ENCODE measurements at regions not wholly inside any gene's neighbourhood (a gene's known extent, or its start where the extent isn't known, plus 50 kb on each side); places are given as distances from the start of the nearest gene placed in this dataset.

GRCh38 chr16:86707581-86707980 is 129.2 kb downstream of the FOXL1 start:
- TF ChIP-seq GATA2 (IDR thresholded peaks at IDR 0.05; ENCODE audit: low read depth, low read length) (no peak), GATA3 (IDR thresholded peaks at IDR 0.05; ENCODE audit: low read depth, low read length) (no peak)

- TF ChIP-seq GATA2 (IDR thresholded peaks at IDR 0.05; ENCODE audit: low read depth, low read length), result no peak
- no peak for TF ChIP-seq GATA3 (IDR thresholded peaks at IDR 0.05; ENCODE audit: low read depth, low read length)
Observed at GRCh38 chr16:86708431-86708830, 130.1 kb downstream of the FOXL1 start.

- no peak for TF ChIP-seq GATA2 (IDR thresholded peaks at IDR 0.05; ENCODE audit: low read depth, low read length)
- no peak for TF ChIP-seq GATA3 (IDR thresholded peaks at IDR 0.05; ENCODE audit: low read depth, low read length)
Observed at GRCh38 chr16:86709103-86709502, 130.8 kb downstream of the FOXL1 start.

- TF ChIP-seq GATA2 (IDR thresholded peaks at IDR 0.05; ENCODE audit: low read depth, low read length) (no peak), GATA3 (IDR thresholded peaks at IDR 0.05; ENCODE audit: low read depth, low read length) (no peak)
Observed at GRCh38 chr16:86709902-86710601, 131.7 kb downstream of the FOXL1 start.

- TF ChIP-seq GATA3 (IDR thresholded peaks at IDR 0.05; ENCODE audit: low read depth, low read length) (no peak), GATA2 (IDR thresholded peaks at IDR 0.05; ENCODE audit: low read depth, low read length) (no peak)
Observed at GRCh38 chr16:86710602-86710950, 132.2 kb downstream of the FOXL1 start.

GRCh38 chr16:86712158-86713009 is 134.0 kb downstream of the FOXL1 start:
- TF ChIP-seq GATA2 (IDR thresholded peaks at IDR 0.05; ENCODE audit: low read depth, low read length) (no peak), GATA3 (IDR thresholded peaks at IDR 0.05; ENCODE audit: low read depth, low read length) (no peak)

- TF ChIP-seq GATA3 (IDR thresholded peaks at IDR 0.05; ENCODE audit: low read depth, low read length) (no peak), GATA2 (IDR thresholded peaks at IDR 0.05; ENCODE audit: low read depth, low read length) (no peak)
Observed at GRCh38 chr16:86713021-86713631, 134.8 kb downstream of the FOXL1 start.

GRCh38 chr16:86714166-86714565 is 135.8 kb downstream of the FOXL1 start:
- TF ChIP-seq GATA3 (IDR thresholded peaks at IDR 0.05; ENCODE audit: low read depth, low read length), result no peak
- no peak for TF ChIP-seq GATA2 (IDR thresholded peaks at IDR 0.05; ENCODE audit: low read depth, low read length)

GRCh38 chr16:86716649-86717048 is 138.3 kb downstream of the FOXL1 start:
- TF ChIP-seq GATA2 (IDR thresholded peaks at IDR 0.05; ENCODE audit: low read depth, low read length) (no peak), GATA3 (IDR thresholded peaks at IDR 0.05; ENCODE audit: low read depth, low read length) (no peak)

- TF ChIP-seq GATA2 (IDR thresholded peaks at IDR 0.05; ENCODE audit: low read depth, low read length), result no peak
- no peak for TF ChIP-seq GATA3 (IDR thresholded peaks at IDR 0.05; ENCODE audit: low read depth, low read length)
Observed at GRCh38 chr16:86718118-86718517, 139.8 kb downstream of the FOXL1 start.

- TF ChIP-seq GATA2 (IDR thresholded peaks at IDR 0.05; ENCODE audit: low read depth, low read length) (no peak), GATA3 (IDR thresholded peaks at IDR 0.05; ENCODE audit: low read depth, low read length) (no peak)
Observed at GRCh38 chr16:86722970-86723369, 144.6 kb downstream of the FOXL1 start.

- TF ChIP-seq GATA2 (IDR thresholded peaks at IDR 0.05; ENCODE audit: low read depth, low read length) (no peak), GATA3 (IDR thresholded peaks at IDR 0.05; ENCODE audit: low read depth, low read length) (no peak)
Observed at GRCh38 chr16:86723689-86724088, 145.3 kb downstream of the FOXL1 start.

- no peak for TF ChIP-seq GATA2 (IDR thresholded peaks at IDR 0.05; ENCODE audit: low read depth, low read length)
Observed at GRCh38 chr16:86725401-86725800, 147.1 kb downstream of the FOXL1 start.

GRCh38 chr16:86726340-86726739 is 148.0 kb downstream of the FOXL1 start:
- TF ChIP-seq GATA2 (IDR thresholded peaks at IDR 0.05; ENCODE audit: low read depth, low read length) (no peak), GATA3 (IDR thresholded peaks at IDR 0.05; ENCODE audit: low read depth, low read length) (no peak)

GRCh38 chr16:86727131-86727530 is 148.8 kb downstream of the FOXL1 start:
- TF ChIP-seq GATA2 (IDR thresholded peaks at IDR 0.05; ENCODE audit: low read depth, low read length) (no peak), GATA3 (IDR thresholded peaks at IDR 0.05; ENCODE audit: low read depth, low read length) (no peak)
